GM18951 (cell line): ENCODE measurements at regions not wholly inside any gene's neighbourhood (a gene's known extent, or its start where the extent isn't known, plus 50 kb on each side); places are given as distances from the start of the nearest gene placed in this dataset.

Experiments used
- POLR2A ChIP-seq: IDR thresholded peaks from 4 replicates; pipeline ENCODE4 v1.6.1; 2011; ENCODE audit warnings: mild to moderate bottlenecking; ENCODE audit not compliant: insufficient read length, insufficient read depth; ENCODE audit errors: extremely low read depth
- in situ Hi-C: fragments of 300-500 bp; cut with MboI; formaldehyde crosslinking; loops from one replicate; pipeline ENCODE4 v1.12.0; 2022; ENCODE audit warnings: low sequenced_read_pairs, mixed read lengths, inconsistent platforms; ENCODE audit not compliant: unreplicated experiment

GRCh38 chr5:143506836-143507552 is 103.5 kb upstream of the NR3C1 start:
- in situ Hi-C loops: no loop called here
- TF ChIP-seq POLR2A: no peak

GRCh38 chr5:143505934-143506333 is 102.4 kb upstream of the NR3C1 start:
- TF ChIP-seq POLR2A: no peak
- in situ Hi-C loops: no loop called here

- TF ChIP-seq POLR2A: no peak
Measured at GRCh38 chr5:143505354-143505753, 101.9 kb upstream of the NR3C1 start.

GRCh38 chr5:143501310-143502044 is 98.0 kb upstream of the NR3C1 start:
- in situ Hi-C loops: no loop called here
- TF ChIP-seq POLR2A: no peak

More at GRCh38 chr5:143505354-143505753, 101.9 kb upstream of the NR3C1 start:
- in situ Hi-C loops: no loop called here

- no peak for TF ChIP-seq POLR2A
- in situ Hi-C loops: no loop called here
Measured at GRCh38 chr5:143499480-143500114, 96.1 kb upstream of the NR3C1 start.

- no peak for TF ChIP-seq POLR2A
- in situ Hi-C loops: no loop called here
Measured at GRCh38 chr5:143498821-143499220, 95.3 kb upstream of the NR3C1 start.

GRCh38 chr5:143497749-143498148 is 94.3 kb upstream of the NR3C1 start:
- in situ Hi-C loops: no loop called here
- no peak for TF ChIP-seq POLR2A

GRCh38 chr5:143496943-143497342 is 93.5 kb upstream of the NR3C1 start:
- in situ Hi-C loops: no loop called here
- TF ChIP-seq POLR2A: no peak

- no peak for TF ChIP-seq POLR2A
- in situ Hi-C loops: no loop called here
Measured at GRCh38 chr5:143495821-143496275, 92.4 kb upstream of the NR3C1 start.

GRCh38 chr5:143495110-143495509 is 91.6 kb upstream of the NR3C1 start:
- in situ Hi-C loops: no loop called here
- TF ChIP-seq POLR2A: no peak

GRCh38 chr5:143494595-143494994 is 91.1 kb upstream of the NR3C1 start:
- in situ Hi-C loops: no loop called here
- no peak for TF ChIP-seq POLR2A

- TF ChIP-seq POLR2A: no peak
- in situ Hi-C loops: no loop called here
Measured at GRCh38 chr5:143494162-143494561, 90.7 kb upstream of the NR3C1 start.

GRCh38 chr5:143492783-143493182 is 89.3 kb upstream of the NR3C1 start:
- no peak for TF ChIP-seq POLR2A
- in situ Hi-C loops: no loop called here

GRCh38 chr5:143491646-143492045 is 88.2 kb upstream of the NR3C1 start:
- in situ Hi-C loops: no loop called here
- TF ChIP-seq POLR2A: no peak

GRCh38 chr5:143488381-143488780 is 84.9 kb upstream of the NR3C1 start:
- in situ Hi-C loops: no loop called here
- TF ChIP-seq POLR2A: no peak
